Caco-2 (cell line): ENCODE measurements at regions not wholly inside any gene's neighbourhood (a gene's known extent, or its start where the extent isn't known, plus 50 kb on each side); places are given as distances from the start of the nearest gene placed in this dataset.

ENCODE experiments used
- BruUV-seq: library from RNA; stranded (reverse); fragments of 400-500 nt; replicated peaks from 2 replicates; lab custom pipeline; 2021; lab: Mats Ljungman, UMichigan
- CTCF ChIA-PET: fragments of 300-600 bp; sonication (Branson Sonifier 250); formaldehyde crosslinking; loops from one replicate; lab custom pipeline; 2022; ENCODE audit warnings: antibody characterized with exemption; lab: Charles Lee
- POLR2A ChIA-PET: fragments of 300-600 bp; sonication (Branson Sonifier 250); formaldehyde crosslinking; loops from one replicate; lab custom pipeline; 2022; ENCODE audit warnings: antibody characterized with exemption; lab: Charles Lee
- DNase-seq, 2 experiments: peaks; one replicate each; pipeline versions ENCODE4 v3.0.0 to v3.0.0-alpha.2; 2020 to 2022
- H3K27me3 ChIP-seq: replicated peaks from 2 replicates; pipeline ENCODE4 v1.6.0; 2011; ENCODE audit warnings: low read length; ENCODE audit not compliant: control insufficient read depth, insufficient read depth
- H3K36me3 ChIP-seq: 2 replicates; pipeline ENCODE4 v1.5.1; 2011; ENCODE audit warnings: low read length; ENCODE audit not compliant: control insufficient read depth, insufficient read depth
- H3K4me1 ChIP-seq: fragments of 250-450 bp; sonication (Bioruptor Pico); 2 replicates; pipeline ENCODE4 v1.5.1; 2020; ENCODE audit warnings: mild to moderate bottlenecking
- H3K4me3 ChIP-seq: 2 replicates; pipeline ENCODE4 v1.5.1; 2011; ENCODE audit warnings: low read depth, mild to moderate bottlenecking, control low read depth, low read length
- H3K9me3 ChIP-seq: fragments of 250-450 bp; sonication (Bioruptor Pico); 2 replicates; pipeline ENCODE4 v1.5.1; 2020; ENCODE audit warnings: mild to moderate bottlenecking, moderate library complexity
- H3K27ac Mint-ChIP-seq: one replicate; pipeline ENCODE4 v1.8.0; 2022; ENCODE audit warnings: mixed read lengths; ENCODE audit not compliant: unreplicated experiment
- H3K27me3 Mint-ChIP-seq: one replicate; pipeline ENCODE4 v1.8.0; 2022; ENCODE audit warnings: mixed read lengths; ENCODE audit not compliant: insufficient read depth, unreplicated experiment
- H3K36me3 Mint-ChIP-seq: one replicate; pipeline ENCODE4 v1.8.0; 2022; ENCODE audit warnings: mild to moderate bottlenecking, mixed read lengths; ENCODE audit not compliant: insufficient read depth, unreplicated experiment
- H3K4me1 Mint-ChIP-seq: one replicate; pipeline ENCODE4 v1.8.0; 2022; ENCODE audit warnings: low read depth, mixed read lengths; ENCODE audit not compliant: unreplicated experiment
- H3K4me3 Mint-ChIP-seq: one replicate; pipeline ENCODE4 v1.8.0; 2022; ENCODE audit warnings: mild to moderate bottlenecking, moderate library complexity, mixed read lengths; ENCODE audit not compliant: unreplicated experiment
- H3K9me3 Mint-ChIP-seq: one replicate; pipeline ENCODE4 v1.8.0; 2022; ENCODE audit warnings: mixed read lengths; ENCODE audit not compliant: unreplicated experiment
- intact Hi-C: fragments of 100-400 bp; cut with micrococcal nuclease; formaldehyde crosslinking; loops from one replicate; pipeline ENCODE4 v1.10.0; 2022; ENCODE audit not compliant: unreplicated experiment
- TF ChIP-seq, protein P1 (sequence below), 2 experiments: fragments of 200-600 bp in 1 of 2; IDR thresholded peaks; 1 replicate in 1 of 2; 2 replicates in 1 of 2; pipeline versions ENCODE4 v1.5.1 to v1.8.0; 2011 to 2022; ENCODE audit warnings: antibody characterized with exemption in 1 of 2, control low read depth in 1 of 2, inconsistent platforms in 1 of 2, low read depth in 1 of 2, low read length in 1 of 2, mild to moderate bottlenecking in 1 of 2, moderate library complexity in 1 of 2; ENCODE audit not compliant: insufficient read depth in 1 of 2, severe bottlenecking in 1 of 2, unreplicated experiment in 1 of 2

DNA sequence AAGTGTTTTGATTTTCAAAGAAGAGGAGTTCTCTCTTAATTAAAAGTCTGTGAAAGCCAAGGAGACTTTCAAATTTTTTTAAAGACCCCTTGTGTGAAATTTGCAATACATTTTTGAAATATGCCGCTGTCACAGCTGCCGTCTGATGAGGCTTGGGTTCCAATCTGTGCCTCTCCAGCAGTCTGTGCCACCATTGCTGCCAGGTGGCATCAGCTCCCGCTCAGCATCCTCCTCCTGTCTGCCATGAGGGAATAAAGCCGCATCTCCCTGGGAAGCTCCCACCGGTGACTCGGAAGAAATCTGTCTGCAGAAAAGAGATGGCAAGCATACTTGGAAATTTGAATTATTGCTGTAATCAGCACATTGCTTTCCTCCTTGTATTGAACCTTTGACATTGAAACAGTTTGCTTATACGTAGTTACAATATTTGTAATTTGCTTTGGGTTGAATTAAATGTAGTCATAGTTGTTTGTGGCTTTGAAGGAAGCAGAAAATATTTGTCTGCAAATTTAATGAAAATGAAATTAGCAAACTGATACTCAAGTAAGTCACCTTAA, 145.7 kb upstream of the SNX2 start:
- ChIA-PET CTCF (no interaction called here), POLR2A (no interaction called here)
- no peaks in the 10 kb centered on the region for H3K27me3 ChIP-seq
- TF ChIP-seq, protein P1, sequence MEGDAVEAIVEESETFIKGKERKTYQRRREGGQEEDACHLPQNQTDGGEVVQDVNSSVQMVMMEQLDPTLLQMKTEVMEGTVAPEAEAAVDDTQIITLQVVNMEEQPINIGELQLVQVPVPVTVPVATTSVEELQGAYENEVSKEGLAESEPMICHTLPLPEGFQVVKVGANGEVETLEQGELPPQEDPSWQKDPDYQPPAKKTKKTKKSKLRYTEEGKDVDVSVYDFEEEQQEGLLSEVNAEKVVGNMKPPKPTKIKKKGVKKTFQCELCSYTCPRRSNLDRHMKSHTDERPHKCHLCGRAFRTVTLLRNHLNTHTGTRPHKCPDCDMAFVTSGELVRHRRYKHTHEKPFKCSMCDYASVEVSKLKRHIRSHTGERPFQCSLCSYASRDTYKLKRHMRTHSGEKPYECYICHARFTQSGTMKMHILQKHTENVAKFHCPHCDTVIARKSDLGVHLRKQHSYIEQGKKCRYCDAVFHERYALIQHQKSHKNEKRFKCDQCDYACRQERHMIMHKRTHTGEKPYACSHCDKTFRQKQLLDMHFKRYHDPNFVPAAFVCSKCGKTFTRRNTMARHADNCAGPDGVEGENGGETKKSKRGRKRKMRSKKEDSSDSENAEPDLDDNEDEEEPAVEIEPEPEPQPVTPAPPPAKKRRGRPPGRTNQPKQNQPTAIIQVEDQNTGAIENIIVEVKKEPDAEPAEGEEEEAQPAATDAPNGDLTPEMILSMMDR (IDR thresholded peaks at IDR 0.05; ENCODE audit: insufficient read depth in 1 of 2, low read depth in 1 of 2, low read length in 1 of 2, severe bottlenecking in 1 of 2, unreplicated experiment in 1 of 2), result no peak
- intact Hi-C loops, result no loop called here
- no peaks in the 10 kb centered on the region for H3K4me1 Mint-ChIP-seq
- H3K9me3 Mint-ChIP-seq, result no peaks in the 10 kb centered on the region
- H3K36me3 ChIP-seq, result no peaks in the 10 kb centered on the region
- no peaks in the 10 kb centered on the region for H3K36me3 Mint-ChIP-seq
- H3K27ac Mint-ChIP-seq, result no peak overlapping the region
- DNase-seq, result no peak
- H3K9me3 ChIP-seq, result no peaks in the 10 kb centered on the region
- H3K27me3 Mint-ChIP-seq, result no peaks in the 10 kb centered on the region
- no peaks in the 10 kb centered on the region for H3K4me1 ChIP-seq
- H3K4me3 Mint-ChIP-seq, result no peak overlapping the region
- no TSS peak for BruUV-seq
- H3K4me3 ChIP-seq, result no peak overlapping the region

DNA sequence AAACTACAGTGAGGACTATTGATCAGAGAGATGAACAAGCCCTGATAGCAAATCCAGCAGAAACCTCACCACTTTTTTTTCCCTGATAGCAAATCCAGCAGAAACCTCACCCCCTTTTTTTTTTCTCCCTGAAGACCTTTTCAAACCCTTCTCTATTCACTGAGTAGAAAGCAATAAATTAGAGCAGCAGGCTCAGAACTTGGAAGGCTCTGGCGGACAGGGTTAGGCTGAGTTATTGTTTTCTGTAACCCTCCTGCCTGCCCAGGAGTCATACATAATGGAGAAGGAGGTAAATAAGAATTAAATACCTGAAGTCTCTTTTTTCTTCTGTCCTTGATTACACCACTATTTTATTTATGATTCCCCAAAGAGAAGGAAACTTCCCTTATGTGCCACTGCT, 136.3 kb upstream of the SNX2 start:
- DNase-seq, result no peak
- Histone ChIP-seq H3K4me1 (no peaks in the 10 kb centered on the region), H3K27me3 (no peaks in the 10 kb centered on the region), H3K4me3 (no peak overlapping the region), H3K9me3 (no peaks in the 10 kb centered on the region), H3K36me3 (no peaks in the 10 kb centered on the region)
- Mint-ChIP-seq H3K27me3 (peaks cover 12% of the 10 kb centered on the region), H3K36me3 (no peaks in the 10 kb centered on the region), H3K27ac (no peak overlapping the region), H3K4me3 (no peak overlapping the region), H3K9me3 (no peaks in the 10 kb centered on the region), H3K4me1 (no peaks in the 10 kb centered on the region)
- CTCF ChIA-PET, result no interaction called here
- POLR2A ChIA-PET, result no interaction called here
- TF ChIP-seq, protein P1 (IDR thresholded peaks at IDR 0.05; ENCODE audit: insufficient read depth in 1 of 2, low read depth in 1 of 2, low read length in 1 of 2, severe bottlenecking in 1 of 2, unreplicated experiment in 1 of 2), result no peak
- BruUV-seq, result no TSS peak
- intact Hi-C loops, result no loop called here

DNA sequence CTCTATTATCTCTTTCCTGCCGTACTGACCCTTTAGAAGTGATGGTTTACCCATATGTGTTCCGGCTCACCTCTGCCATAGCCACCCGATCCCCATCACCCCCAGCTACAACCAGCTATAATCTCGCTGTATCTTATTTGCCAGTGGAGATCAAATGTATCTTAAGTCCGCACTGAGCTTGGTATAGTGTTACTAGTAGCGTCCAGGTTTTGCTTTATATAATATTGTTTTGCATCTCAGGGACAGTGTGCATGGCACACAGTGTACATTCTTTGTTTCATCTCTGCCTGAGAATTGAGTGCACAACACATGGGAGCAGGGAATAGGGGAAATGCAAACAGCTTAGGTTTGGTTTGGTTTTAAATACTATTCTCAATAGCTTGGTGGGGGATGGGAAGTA, 135.8 kb upstream of the SNX2 start:
- H3K9me3 Mint-ChIP-seq, result no peaks in the 10 kb centered on the region
- Histone ChIP-seq H3K27me3 (no peaks in the 10 kb centered on the region), H3K4me1 (no peaks in the 10 kb centered on the region), H3K36me3 (no peaks in the 10 kb centered on the region), H3K4me3 (no peak overlapping the region), H3K9me3 (no peaks in the 10 kb centered on the region)
- DNase-seq, result no peak
- ChIA-PET CTCF (no interaction called here), POLR2A (no interaction called here)
- H3K4me1 Mint-ChIP-seq, result no peaks in the 10 kb centered on the region
- no peaks in the 10 kb centered on the region for H3K36me3 Mint-ChIP-seq
- H3K27ac Mint-ChIP-seq, result no peak overlapping the region
- BruUV-seq, result no TSS peak
- no peak overlapping the region for H3K4me3 Mint-ChIP-seq
- H3K27me3 Mint-ChIP-seq, result peaks cover 14% of the 10 kb centered on the region
- intact Hi-C loops, result no loop called here
- TF ChIP-seq, protein P1 (IDR thresholded peaks at IDR 0.05; ENCODE audit: insufficient read depth in 1 of 2, low read depth in 1 of 2, low read length in 1 of 2, severe bottlenecking in 1 of 2, unreplicated experiment in 1 of 2), result no peak
